Lower leg skin (tissue), 4 donors: ENCODE measurements at regions not wholly inside any gene's neighbourhood (a gene's known extent, or its start where the extent isn't known, plus 50 kb on each side); places are given as distances from the start of the nearest gene placed in this dataset.
"Not testable (repeated sequence)": the region's sequence is repeated elsewhere in the genome, so short reads cannot be mapped to it uniquely, and the experiment has no call there.

Experiments
- DNase-seq, 2 donors: peaks; one replicate each; pipeline ENCODE4 v3.0.0-alpha.2; 2019; ENCODE audit warnings: low spot score in 2 of 2
- H3K4me3 ChIP-seq: fragments of 200-600 bp; sonication (generic); 2 replicates; pipeline ENCODE4 v1.5.1; 2017; ENCODE audit warnings: mild to moderate bottlenecking, low read depth; ENCODE audit not compliant: poor library complexity, severe bottlenecking
- POLR2A ChIP-seq, 2 donors: fragments of 450-650 bp; IDR thresholded peaks; one replicate each; pipeline ENCODE4 v1.6.1; 2016 to 2017; ENCODE audit warnings: antibody characterized with exemption in 2 of 2, mild to moderate bottlenecking in 1 of 2, moderate library complexity in 1 of 2
- WGBS, 2 donors: methylation state at CpG; one replicate each; pipeline ENCODE4 v1.1.5; 2018; 5-methylcytosine and 5-hydroxymethylcytosine counted together
- intact Hi-C: fragments of 100-400 bp; cut with DNase I; formaldehyde crosslinking; loops from one replicate; pipeline ENCODE4 v1.15.0; 2023; ENCODE audit warnings: low total_unique reads
- TF ChIP-seq, protein P1 (sequence below), 3 donors: fragments of 450-650 bp; IDR thresholded peaks; one replicate each; pipeline ENCODE4 v1.5.1; 2016; ENCODE audit warnings: antibody characterized with exemption in 3 of 3, mild to moderate bottlenecking in 3 of 3, moderate library complexity in 2 of 3

GRCh38 chr21:8997011-8997440 is 1524.4 kb upstream of the TPTE start:
- no peak for DNase-seq
- no peak for TF ChIP-seq POLR2A (IDR thresholded peaks at IDR 0.05)
- TF ChIP-seq, protein P1, sequence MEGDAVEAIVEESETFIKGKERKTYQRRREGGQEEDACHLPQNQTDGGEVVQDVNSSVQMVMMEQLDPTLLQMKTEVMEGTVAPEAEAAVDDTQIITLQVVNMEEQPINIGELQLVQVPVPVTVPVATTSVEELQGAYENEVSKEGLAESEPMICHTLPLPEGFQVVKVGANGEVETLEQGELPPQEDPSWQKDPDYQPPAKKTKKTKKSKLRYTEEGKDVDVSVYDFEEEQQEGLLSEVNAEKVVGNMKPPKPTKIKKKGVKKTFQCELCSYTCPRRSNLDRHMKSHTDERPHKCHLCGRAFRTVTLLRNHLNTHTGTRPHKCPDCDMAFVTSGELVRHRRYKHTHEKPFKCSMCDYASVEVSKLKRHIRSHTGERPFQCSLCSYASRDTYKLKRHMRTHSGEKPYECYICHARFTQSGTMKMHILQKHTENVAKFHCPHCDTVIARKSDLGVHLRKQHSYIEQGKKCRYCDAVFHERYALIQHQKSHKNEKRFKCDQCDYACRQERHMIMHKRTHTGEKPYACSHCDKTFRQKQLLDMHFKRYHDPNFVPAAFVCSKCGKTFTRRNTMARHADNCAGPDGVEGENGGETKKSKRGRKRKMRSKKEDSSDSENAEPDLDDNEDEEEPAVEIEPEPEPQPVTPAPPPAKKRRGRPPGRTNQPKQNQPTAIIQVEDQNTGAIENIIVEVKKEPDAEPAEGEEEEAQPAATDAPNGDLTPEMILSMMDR (IDR thresholded peaks at IDR 0.05), result no peak
- 60 to 63% methylated on average over 1 of the region's 1 CpG for WGBS, 2 donors
- no peak overlapping the region for H3K4me3 ChIP-seq
- intact Hi-C loops, result no loop called here

DNA sequence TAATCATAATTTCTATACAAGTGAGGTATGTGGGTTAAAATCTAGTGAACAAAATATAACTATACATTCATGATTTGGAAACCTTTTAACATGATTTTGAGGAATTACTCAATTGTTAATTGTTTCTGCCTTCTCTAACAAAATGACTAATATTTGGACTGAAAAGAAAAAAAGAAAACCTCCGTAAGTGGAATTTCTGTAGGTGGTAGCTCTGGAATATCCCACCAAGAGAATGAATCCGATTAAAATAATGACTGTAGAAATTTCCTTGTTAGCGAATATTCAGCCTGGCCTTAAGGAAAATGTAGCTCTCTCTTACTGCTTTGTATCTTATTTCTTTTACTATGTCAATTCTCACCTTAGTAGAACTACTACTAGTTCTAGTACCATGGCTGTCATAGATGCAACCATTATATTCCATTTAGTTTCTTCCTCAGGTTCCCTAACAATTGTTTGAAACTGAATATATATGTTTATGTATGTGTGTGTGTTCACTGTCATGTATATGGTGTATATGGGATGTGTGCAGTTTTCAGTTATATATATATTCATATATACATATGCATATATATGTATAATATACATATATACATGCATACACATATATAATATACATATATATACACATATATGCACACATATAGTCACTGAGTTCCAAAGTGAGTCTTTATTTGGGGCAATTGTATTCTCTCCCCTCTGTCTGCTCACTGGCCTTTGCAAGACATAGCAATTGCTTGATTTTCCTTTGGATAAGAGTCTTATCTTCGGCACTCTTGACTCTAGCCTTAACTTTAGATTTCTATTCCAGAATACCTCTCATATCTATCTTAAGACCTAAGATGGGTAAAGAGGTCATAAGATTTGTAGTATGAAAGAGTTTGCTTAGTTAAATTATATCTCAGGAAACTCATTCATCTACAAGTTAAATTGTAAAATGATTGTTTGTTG is 1523.7 kb upstream of the TPTE start:
- H3K4me3 ChIP-seq, intact Hi-C loops, DNase-seq: not testable (repeated sequence)
- WGBS, 2 donors, result 40 to 44% methylated on average over 4 of the region's 4 CpGs

GRCh38 chr21:8998480-8998879 is 1522.9 kb upstream of the TPTE start:
- WGBS, 2 donors, result 61 to 67% methylated on average over 1 of the region's 1 CpG

DNA sequence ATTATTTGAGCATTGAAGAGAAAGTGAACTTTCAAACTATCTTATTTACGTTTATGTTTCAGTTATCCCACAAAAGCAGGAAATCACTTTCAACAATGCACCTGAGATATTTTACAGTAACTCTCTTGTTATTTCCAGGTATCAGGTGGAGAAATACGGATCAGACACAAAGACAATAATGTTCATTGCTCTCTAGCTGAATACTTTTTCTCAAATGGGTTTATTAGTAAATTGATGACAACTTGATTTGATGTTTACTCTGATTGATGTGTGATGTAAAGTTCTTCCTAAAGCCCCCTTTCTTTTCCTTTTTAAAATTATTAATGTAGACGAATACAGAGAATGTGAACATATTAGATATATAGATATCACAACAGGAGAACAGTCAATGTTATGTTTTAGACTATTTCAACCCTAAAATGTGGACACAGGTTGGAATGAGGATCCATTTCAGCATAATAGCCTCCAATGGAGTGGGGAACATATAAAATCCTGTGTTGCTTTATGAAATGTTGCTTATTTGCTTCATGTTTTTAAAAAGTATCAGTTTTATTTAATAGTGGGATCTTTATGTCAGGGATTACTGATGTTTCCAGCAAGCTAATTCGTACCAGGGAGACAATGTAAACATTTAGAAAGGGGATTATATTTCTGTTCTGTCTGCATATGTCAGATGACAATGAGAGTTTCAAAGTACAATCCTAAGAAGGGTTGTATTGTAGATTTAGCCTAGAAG is 1522.3 kb upstream of the TPTE start:
- DNase-seq, result no peak
- H3K4me3 ChIP-seq, result no peak overlapping the region
- intact Hi-C loops, result no loop called here
- TF ChIP-seq, protein P1 (IDR thresholded peaks at IDR 0.05), result no peak
- no peak for TF ChIP-seq POLR2A (IDR thresholded peaks at IDR 0.05)
- 23 to 27% methylated on average over 4 of the region's 4 CpGs for WGBS, 2 donors

More at GRCh38 chr21:8998480-8998879, 1522.9 kb upstream of the TPTE start:
- H3K4me3 ChIP-seq, DNase-seq, intact Hi-C loops: not testable (repeated sequence)

- H3K4me3 ChIP-seq, DNase-seq, intact Hi-C loops: not testable (repeated sequence)
- 9% methylated on average over 1 of the region's 1 CpG for WGBS, 2 donors
Observed at GRCh38 chr21:9000132-9000531, 1521.3 kb upstream of the TPTE start.

GRCh38 chr21:9000671-9001070 is 1520.7 kb upstream of the TPTE start:
- intact Hi-C loops, DNase-seq, H3K4me3 ChIP-seq: not testable (repeated sequence)
- WGBS, 2 donors, result 64 to 75% methylated on average over 2 of the region's 2 CpGs

GRCh38 chr21:9001890-9002663 is 1519.3 kb upstream of the TPTE start:
- 51 to 60% methylated on average over 5 of the region's 5 CpGs for WGBS, 2 donors
- DNase-seq, H3K4me3 ChIP-seq, intact Hi-C loops: not testable (repeated sequence)

- intact Hi-C loops, DNase-seq, H3K4me3 ChIP-seq: not testable (repeated sequence)
- 47% methylated on average over 7 of the region's 7 CpGs for WGBS, 2 donors
Observed at GRCh38 chr21:9003909-9004814, 1517.2 kb upstream of the TPTE start.

- intact Hi-C loops, H3K4me3 ChIP-seq: not testable (repeated sequence)
- peak in 1 of 2 donors; percentile 84 for DNase-seq
- 54 to 64% methylated on average over 3 of the region's 3 CpGs for WGBS, 2 donors
Observed at GRCh38 chr21:9004815-9005518, 1516.4 kb upstream of the TPTE start.

GRCh38 chr21:9005671-9006070 is 1515.7 kb upstream of the TPTE start:
- H3K4me3 ChIP-seq, DNase-seq, intact Hi-C loops: not testable (repeated sequence)
- 67 to 71% methylated on average over 1 of the region's 1 CpG for WGBS, 2 donors

- DNase-seq, result peak in 1 of 2 donors; percentile 80
- intact Hi-C loops, H3K4me3 ChIP-seq: not testable (repeated sequence)
Observed at GRCh38 chr21:9006111-9006510, 1515.3 kb upstream of the TPTE start.
